GM23338 (cell line): ENCODE measurements at regions not wholly inside any gene's neighbourhood (a gene's known extent, or its start where the extent isn't known, plus 50 kb on each side); places are given as distances from the start of the nearest gene placed in this dataset.

ENCODE experiments used
- ATAC-seq: fragments of 200-7000 bp; cut with Tn5 transposase; 3 replicates; pipeline ENCODE4 v1.9.1; 2020
- DNase-seq: peaks from one replicate; pipeline ENCODE4 v3.0.0-alpha.2; 2015; ENCODE audit warnings: low spot score
- H2AFZ ChIP-seq: fragments of 200-600 bp; sonication (generic); 2 replicates; pipeline ENCODE4 v1.8.0; 2016; ENCODE audit warnings: antibody characterized with exemption, mild to moderate bottlenecking, moderate library complexity
- H3F3A ChIP-seq: fragments of 200-600 bp; sonication (generic); replicated peaks from 2 replicates; pipeline ENCODE4 v1.8.0; 2017; ENCODE audit warnings: antibody characterized with exemption, mixed run types, low read depth
- H3K27ac ChIP-seq: fragments of 200-600 bp; sonication (generic); 2 replicates; pipeline ENCODE4 v1.6.1; 2016; ENCODE audit warnings: low read depth
- H3K27me3 ChIP-seq: fragments of 200-600 bp; sonication (generic); 2 replicates; pipeline ENCODE4 v1.8.0; 2016; ENCODE audit warnings: mild to moderate bottlenecking, mixed run types, moderate library complexity; ENCODE audit not compliant: insufficient read depth
- H3K36me3 ChIP-seq: fragments of 200-600 bp; sonication (generic); 2 replicates; pipeline ENCODE4 v1.8.0; 2016; ENCODE audit warnings: mild to moderate bottlenecking; ENCODE audit not compliant: insufficient read depth
- H3K4me1 ChIP-seq: fragments of 200-600 bp; sonication (generic); 2 replicates; pipeline ENCODE4 v1.8.0; 2016; ENCODE audit warnings: mild to moderate bottlenecking, moderate library complexity; ENCODE audit not compliant: insufficient read depth
- H3K4me2 ChIP-seq: fragments of 200-600 bp; sonication (generic); 2 replicates; pipeline ENCODE4 v1.7.1; 2017; ENCODE audit warnings: mixed run types
- H3K4me3 ChIP-seq: fragments of 200-600 bp; sonication (generic); 2 replicates; pipeline ENCODE4 v1.6.1; 2016; ENCODE audit warnings: mixed run types
- H3K79me2 ChIP-seq: fragments of 200-600 bp; sonication (generic); replicated peaks from 2 replicates; pipeline ENCODE4 v1.8.0; 2017; ENCODE audit warnings: mild to moderate bottlenecking; ENCODE audit not compliant: insufficient read depth
- H3K9me2 ChIP-seq: fragments of 200-600 bp; sonication (generic); 2 replicates; pipeline ENCODE4 v1.8.0; 2017; ENCODE audit not compliant: insufficient read depth
- H4K20me1 ChIP-seq: fragments of 200-600 bp; sonication (generic); replicated peaks from 2 replicates; pipeline ENCODE4 v1.8.0; 2017; ENCODE audit warnings: mild to moderate bottlenecking; ENCODE audit not compliant: insufficient read depth
- H3K27ac Mint-ChIP-seq: 2 replicates; pipeline ENCODE4 v1.8.0; 2020; ENCODE audit warnings: inconsistent platforms, mild to moderate bottlenecking, moderate library complexity, mixed read lengths
- H3K27me3 Mint-ChIP-seq: 3 replicates; pipeline ENCODE4 v1.8.0; 2022; ENCODE audit warnings: low read depth, mild to moderate bottlenecking, moderate library complexity, mixed read lengths, inconsistent platforms; ENCODE audit not compliant: insufficient read depth, poor library complexity
- H3K36me3 Mint-ChIP-seq: 3 replicates; pipeline ENCODE4 v1.8.0; 2021; ENCODE audit warnings: low read depth, mild to moderate bottlenecking, inconsistent platforms, moderate library complexity, mixed read lengths
- H3K4me1 Mint-ChIP-seq: 3 replicates; pipeline ENCODE4 v1.8.0; 2020; ENCODE audit warnings: mild to moderate bottlenecking, inconsistent platforms, mixed read lengths
- H3K4me3 Mint-ChIP-seq: 3 replicates; pipeline ENCODE4 v1.8.0; 2021; ENCODE audit warnings: moderate library complexity, mild to moderate bottlenecking, inconsistent platforms, mixed read lengths
- H3K9me3 Mint-ChIP-seq: 3 replicates; pipeline ENCODE4 v1.8.0; 2020; ENCODE audit warnings: moderate library complexity, mild to moderate bottlenecking, inconsistent platforms, mixed read lengths
- CREB1 ChIP-seq: fragments of 250-450 bp; sonication (Bioruptor Pico); IDR thresholded peaks from 2 replicates; pipeline ENCODE4 v1.5.0; 2020; ENCODE audit warnings: low read depth, mild to moderate bottlenecking, moderate library complexity
- CTCF ChIP-seq, 2 experiments: fragments of 200-600 bp in 1 of 2; sonication (generic) in 1 of 2; conservative IDR thresholded peaks; 2 replicates each; pipeline versions ENCODE4 v1.5.1 to v1.6.1; 2016 to 2017; ENCODE audit warnings: antibody characterized with exemption in 2 of 2, low read depth in 2 of 2, mild to moderate bottlenecking in 2 of 2, moderate library complexity in 1 of 2
- ETS1 ChIP-seq: IDR thresholded peaks from 2 replicates; pipeline ENCODE4 v1.6.1; 2016; ENCODE audit warnings: antibody characterized with exemption
- EZH2 ChIP-seq: fragments of 200-600 bp; sonication (generic); IDR thresholded peaks from one replicate; pipeline ENCODE4 v1.8.0; 2017; ENCODE audit warnings: antibody characterized with exemption, mild to moderate bottlenecking, low read depth; ENCODE audit not compliant: unreplicated experiment
- EZH2phosphoT487 ChIP-seq: fragments of 200-600 bp; sonication (generic); IDR thresholded peaks from one replicate; pipeline ENCODE4 v1.8.1; 2018; ENCODE audit warnings: antibody characterized with exemption; ENCODE audit not compliant: unreplicated experiment
- JUNB ChIP-seq: IDR thresholded peaks from one replicate; pipeline ENCODE4 v1.6.1; 2016; ENCODE audit warnings: antibody characterized with exemption; ENCODE audit not compliant: unreplicated experiment
- NANOG ChIP-seq: IDR thresholded peaks from 2 replicates; pipeline ENCODE4 v1.6.1; 2016; ENCODE audit warnings: antibody characterized with exemption, borderline replicate concordance
- POLR2AphosphoS5 ChIP-seq: IDR thresholded peaks from 2 replicates; pipeline ENCODE4 v1.6.1; 2016; ENCODE audit warnings: antibody characterized with exemption, low read depth
- REST ChIP-seq: IDR thresholded peaks from one replicate; pipeline ENCODE4 v1.6.1; 2018; ENCODE audit warnings: antibody characterized with exemption; ENCODE audit not compliant: unreplicated experiment
- STAT1 ChIP-seq: IDR thresholded peaks from one replicate; pipeline ENCODE4 v1.6.1; 2016; ENCODE audit warnings: antibody characterized with exemption; ENCODE audit not compliant: unreplicated experiment
- ZNF114 ChIP-seq: fragments of 250-450 bp; sonication (Bioruptor Pico); IDR thresholded peaks from 2 replicates; pipeline ENCODE4 v1.5.0; 2020; ENCODE audit warnings: mild to moderate bottlenecking, moderate library complexity
- ZNF462 ChIP-seq: fragments of 250-450 bp; sonication (Bioruptor Pico); IDR thresholded peaks from 2 replicates; pipeline ENCODE4 v1.5.0; 2020; ENCODE audit warnings: mild to moderate bottlenecking, moderate library complexity

GRCh38 chr12:124159655-124160054, 135.2 kb upstream of the RFLNA start:
- Histone ChIP-seq H3K79me2 (no peaks in the 10 kb centered on the region), H3K4me2 (no peak overlapping the region), H3K27me3 (no peaks in the 10 kb centered on the region), H3K9me2 (0 out of 2 replicates have a peak, but pooled peaks cover 2% of the 10 kb centered on the region), H3K4me1 (peaks cover 24% of the 10 kb centered on the region), H3K4me3 (no peak overlapping the region), H2AFZ (peak overlapping the region; percentile 5; the same call in 1 of the 2 replicates), H4K20me1 (no peaks in the 10 kb centered on the region), H3F3A (no peaks in the 10 kb centered on the region), H3K36me3 (no peaks in the 10 kb centered on the region), H3K27ac (no peak overlapping the region)
- peaks cover 28% of the 10 kb centered on the region for H3K36me3 Mint-ChIP-seq
- no peak overlapping the region; the same call in 2 of the 3 replicates for H3K4me3 Mint-ChIP-seq
- no peak; the same call in 2 of the 3 replicates for ATAC-seq
- DNase-seq, result no peak
- TF ChIP-seq NANOG (no peak), JUNB (no peak), ZNF462 (no peak), POLR2AphosphoS5 (no peak), EZH2 (no peak), ETS1 (no peak), CTCF (conservative IDR thresholded peaks at IDR 0.05; ENCODE audit: low read depth in 2 of 2) (no peak), STAT1 (no peak), EZH2phosphoT487 (no peak), CREB1 (CRISPR knock-in tag) (no peak), ZNF114 (no peak), REST (no peak)
- H3K27ac Mint-ChIP-seq, result no peak overlapping the region
- peaks cover 11% of the 10 kb centered on the region for H3K27me3 Mint-ChIP-seq
- peaks cover 31% of the 10 kb centered on the region for H3K9me3 Mint-ChIP-seq
- H3K4me1 Mint-ChIP-seq, result peaks cover 24% of the 10 kb centered on the region
